PC-9 (cell line): ENCODE measurements at regions not wholly inside any gene's neighbourhood (a gene's known extent, or its start where the extent isn't known, plus 50 kb on each side); places are given as distances from the start of the nearest gene placed in this dataset.

ENCODE experiments used
- BruUV-seq: library from RNA; stranded (reverse); fragments of 400-500 nt; replicated peaks from 2 replicates; lab custom pipeline; 2021; lab: Mats Ljungman, UMichigan
- CTCF ChIA-PET: fragments of 300-600 bp; sonication (Branson Sonifier 250); formaldehyde crosslinking; loops from one replicate; lab custom pipeline; 2022; ENCODE audit warnings: antibody characterized with exemption; lab: Charles Lee
- POLR2A ChIA-PET: fragments of 300-600 bp; sonication (Branson Sonifier 250); formaldehyde crosslinking; loops from one replicate; lab custom pipeline; 2022; ENCODE audit warnings: antibody characterized with exemption; ENCODE audit not compliant: unreplicated experiment; lab: Charles Lee
- DNase-seq, 2 experiments: peaks; one replicate each; pipeline versions ENCODE4 v3.0.0 to v3.0.0-alpha.2; 2015 to 2022; ENCODE audit warnings: mixed read lengths in 1 of 2
- H2AFZ ChIP-seq: fragments of 200-600 bp; sonication (generic); 2 replicates; pipeline ENCODE4 v1.8.1; 2017; ENCODE audit warnings: antibody characterized with exemption
- H3F3A ChIP-seq: fragments of 200-600 bp; sonication (generic); 2 replicates; pipeline ENCODE4 v1.8.1; 2017; ENCODE audit warnings: antibody characterized with exemption, mild to moderate bottlenecking, low read depth; ENCODE audit not compliant: insufficient read depth
- H3K27ac ChIP-seq: fragments of 200-600 bp; sonication (generic); 2 replicates; pipeline ENCODE4 v1.6.1; 2016; ENCODE audit warnings: mixed run types
- H3K27me3 ChIP-seq: fragments of 200-600 bp; sonication (generic); 2 replicates; pipeline ENCODE4 v1.6.1; 2016; ENCODE audit warnings: low read depth, mixed run types; ENCODE audit not compliant: insufficient read depth
- H3K36me3 ChIP-seq: fragments of 200-600 bp; sonication (generic); 2 replicates; pipeline ENCODE4 v1.6.1; 2016; ENCODE audit warnings: low read depth, mixed run types
- H3K4me1 ChIP-seq: fragments of 200-600 bp; sonication (generic); replicated peaks from 2 replicates; pipeline ENCODE4 v1.6.1; 2016; ENCODE audit warnings: mixed run types; ENCODE audit not compliant: insufficient read depth
- H3K4me2 ChIP-seq: fragments of 200-600 bp; sonication (generic); 2 replicates; pipeline ENCODE4 v1.6.1; 2017; ENCODE audit warnings: mixed run types
- H3K4me3 ChIP-seq: fragments of 200-600 bp; sonication (generic); 2 replicates; pipeline ENCODE4 v1.6.1; 2016; ENCODE audit warnings: mixed run types
- H3K79me2 ChIP-seq: fragments of 200-600 bp; sonication (generic); 2 replicates; pipeline ENCODE4 v1.6.1; 2017; ENCODE audit warnings: low read depth, mixed run types
- H3K9me2 ChIP-seq: fragments of 200-600 bp; sonication (generic); 2 replicates; pipeline ENCODE4 v1.8.1; 2017; ENCODE audit warnings: mild to moderate bottlenecking; ENCODE audit not compliant: insufficient read depth
- H3K9me3 ChIP-seq: fragments of 200-600 bp; sonication (generic); 2 replicates; pipeline ENCODE4 v1.8.1; 2016; ENCODE audit warnings: low read depth; ENCODE audit not compliant: insufficient read depth
- H4K20me1 ChIP-seq: fragments of 200-600 bp; sonication (generic); 2 replicates; pipeline ENCODE4 v1.8.1; 2017; ENCODE audit not compliant: insufficient read depth
- EZH2 ChIP-seq: fragments of 200-600 bp; sonication (generic); IDR thresholded peaks from 2 replicates; pipeline ENCODE4 v1.8.0; 2017; ENCODE audit warnings: antibody characterized with exemption, low read depth
- intact Hi-C: fragments of 100-400 bp; cut with micrococcal nuclease; formaldehyde crosslinking; loops from one replicate; pipeline ENCODE4 v1.10.0; 2022; ENCODE audit not compliant: unreplicated experiment
- TF ChIP-seq, protein P1 (sequence below): fragments of 200-600 bp; sonication (generic); conservative IDR thresholded peaks from 2 replicates; pipeline ENCODE4 v1.6.1; 2017; ENCODE audit warnings: mixed run types, antibody characterized with exemption, mild to moderate bottlenecking, moderate library complexity

DNA sequence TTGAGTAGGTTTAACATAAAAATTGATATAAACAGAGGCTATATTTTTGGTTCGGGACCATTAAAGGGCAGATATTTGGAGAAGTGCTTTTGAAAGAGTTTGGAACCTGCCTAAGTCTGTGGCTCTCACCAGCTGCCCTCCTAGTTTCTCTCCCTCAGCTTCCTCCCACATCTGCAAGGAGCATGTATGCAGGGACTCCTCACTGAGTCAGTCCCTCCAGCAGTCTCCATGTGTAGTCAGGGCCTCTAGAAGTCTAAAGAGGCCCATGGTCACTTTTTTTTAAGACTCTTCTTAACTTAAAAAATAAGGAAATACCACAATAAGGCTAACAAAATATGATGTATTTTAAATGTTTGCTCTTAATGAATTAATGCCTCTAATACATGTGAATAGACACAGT, 220.0 kb upstream of the TANK start:
- DNase-seq, result no peak
- ChIA-PET POLR2A (no interaction called here), CTCF (no interaction called here)
- H3K4me2 ChIP-seq, result no peak overlapping the region
- no peaks in the 10 kb centered on the region for H3K9me3 ChIP-seq
- intact Hi-C loops, result no loop called here
- H3K4me3 ChIP-seq, result no peak overlapping the region
- H3K9me2 ChIP-seq, result no peaks in the 10 kb centered on the region
- H3K27me3 ChIP-seq, result no peaks in the 10 kb centered on the region
- BruUV-seq, result no TSS peak
- TF ChIP-seq, protein P1, sequence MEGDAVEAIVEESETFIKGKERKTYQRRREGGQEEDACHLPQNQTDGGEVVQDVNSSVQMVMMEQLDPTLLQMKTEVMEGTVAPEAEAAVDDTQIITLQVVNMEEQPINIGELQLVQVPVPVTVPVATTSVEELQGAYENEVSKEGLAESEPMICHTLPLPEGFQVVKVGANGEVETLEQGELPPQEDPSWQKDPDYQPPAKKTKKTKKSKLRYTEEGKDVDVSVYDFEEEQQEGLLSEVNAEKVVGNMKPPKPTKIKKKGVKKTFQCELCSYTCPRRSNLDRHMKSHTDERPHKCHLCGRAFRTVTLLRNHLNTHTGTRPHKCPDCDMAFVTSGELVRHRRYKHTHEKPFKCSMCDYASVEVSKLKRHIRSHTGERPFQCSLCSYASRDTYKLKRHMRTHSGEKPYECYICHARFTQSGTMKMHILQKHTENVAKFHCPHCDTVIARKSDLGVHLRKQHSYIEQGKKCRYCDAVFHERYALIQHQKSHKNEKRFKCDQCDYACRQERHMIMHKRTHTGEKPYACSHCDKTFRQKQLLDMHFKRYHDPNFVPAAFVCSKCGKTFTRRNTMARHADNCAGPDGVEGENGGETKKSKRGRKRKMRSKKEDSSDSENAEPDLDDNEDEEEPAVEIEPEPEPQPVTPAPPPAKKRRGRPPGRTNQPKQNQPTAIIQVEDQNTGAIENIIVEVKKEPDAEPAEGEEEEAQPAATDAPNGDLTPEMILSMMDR, result no peak
- TF ChIP-seq EZH2, result no peak
- no peak overlapping the region for H2AFZ ChIP-seq
- no peaks in the 10 kb centered on the region for H3F3A ChIP-seq
- H3K36me3 ChIP-seq, result no peaks in the 10 kb centered on the region
- H3K79me2 ChIP-seq, result no peaks in the 10 kb centered on the region
- H3K4me1 ChIP-seq, result no peaks in the 10 kb centered on the region
- no peaks in the 10 kb centered on the region for H4K20me1 ChIP-seq
- H3K27ac ChIP-seq, result no peak overlapping the region

DNA sequence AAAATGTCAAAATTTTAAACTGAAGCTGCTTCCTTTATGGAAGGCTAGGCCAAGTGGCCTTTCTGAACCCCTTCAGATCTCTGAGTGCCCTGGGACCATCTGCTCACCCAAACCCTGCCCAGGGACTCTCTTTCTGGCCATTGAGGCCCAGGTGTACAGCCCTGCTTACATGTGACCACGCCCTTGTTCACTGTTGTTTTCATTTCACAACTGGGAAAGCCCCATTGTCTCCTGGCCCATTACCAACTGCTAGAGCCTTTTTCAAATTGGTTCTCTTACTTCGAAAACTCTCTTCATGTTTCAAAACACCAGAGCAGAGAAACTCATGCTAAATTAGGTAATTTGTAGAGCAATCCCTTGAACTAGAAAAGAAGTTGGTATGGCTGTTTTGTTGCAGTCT, 219.5 kb upstream of the TANK start:
- Histone ChIP-seq H3K9me2 (no peaks in the 10 kb centered on the region), H3K4me2 (no peak overlapping the region), H3K27ac (no peak overlapping the region), H3K79me2 (no peaks in the 10 kb centered on the region), H3K36me3 (no peaks in the 10 kb centered on the region), H3K9me3 (no peaks in the 10 kb centered on the region), H4K20me1 (no peaks in the 10 kb centered on the region), H3F3A (no peaks in the 10 kb centered on the region), H3K4me1 (no peaks in the 10 kb centered on the region), H3K4me3 (no peak overlapping the region), H3K27me3 (no peaks in the 10 kb centered on the region), H2AFZ (no peak overlapping the region)
- no peak for DNase-seq
- POLR2A ChIA-PET, result no interaction called here
- intact Hi-C loops, result no loop called here
- BruUV-seq, result no TSS peak
- CTCF ChIA-PET, result no interaction called here
- TF ChIP-seq, protein P1, result no peak
- TF ChIP-seq EZH2, result no peak

DNA sequence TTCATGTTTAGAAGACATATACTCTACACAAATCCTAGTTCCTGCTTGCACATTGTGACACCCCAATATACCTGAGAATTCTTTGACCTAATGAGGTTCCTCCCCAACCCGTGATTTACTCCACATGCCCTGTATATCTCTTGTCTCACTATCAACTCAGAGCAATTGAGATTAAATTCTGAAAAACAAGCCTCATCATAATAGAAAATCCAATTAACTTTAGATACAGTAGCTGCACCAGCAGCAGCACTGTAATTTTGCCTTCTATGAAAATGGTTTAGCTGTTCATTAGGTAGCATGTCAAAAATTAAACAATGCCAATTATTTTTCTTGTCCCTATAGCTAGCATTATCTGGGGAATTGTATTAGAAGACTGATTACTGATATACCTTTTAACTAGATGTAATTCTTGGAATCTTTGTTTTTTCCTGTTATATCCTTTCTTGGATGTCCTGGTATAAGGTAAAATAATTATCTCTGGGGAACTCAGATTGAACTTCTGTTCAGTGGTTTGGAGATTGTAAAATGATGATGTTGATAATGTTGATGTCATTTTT, 218.9 kb upstream of the TANK start:
- no peak overlapping the region for H3K4me3 ChIP-seq
- CTCF ChIA-PET, result no interaction called here
- intact Hi-C loops, result no loop called here
- no peaks in the 10 kb centered on the region for H3K27me3 ChIP-seq
- no peaks in the 10 kb centered on the region for H3K9me3 ChIP-seq
- no peaks in the 10 kb centered on the region for H3K4me1 ChIP-seq
- no peaks in the 10 kb centered on the region for H3F3A ChIP-seq
- no peaks in the 10 kb centered on the region for H3K36me3 ChIP-seq
- no peak overlapping the region for H3K4me2 ChIP-seq
- H2AFZ ChIP-seq, result no peak overlapping the region
- no peak for DNase-seq
- no peaks in the 10 kb centered on the region for H3K79me2 ChIP-seq
- no peak overlapping the region for H3K27ac ChIP-seq
- no peaks in the 10 kb centered on the region for H3K9me2 ChIP-seq
- no TSS peak for BruUV-seq
- H4K20me1 ChIP-seq, result no peaks in the 10 kb centered on the region
- POLR2A ChIA-PET, result no interaction called here
- TF ChIP-seq, protein P1, result no peak
- TF ChIP-seq EZH2, result no peak
